ENCODE measurements at regions not wholly inside any gene's neighbourhood (a gene's known extent, or its start where the extent isn't known, plus 50 kb on each side); places are given as distances from the start of the nearest gene placed in this dataset.

DNA sequence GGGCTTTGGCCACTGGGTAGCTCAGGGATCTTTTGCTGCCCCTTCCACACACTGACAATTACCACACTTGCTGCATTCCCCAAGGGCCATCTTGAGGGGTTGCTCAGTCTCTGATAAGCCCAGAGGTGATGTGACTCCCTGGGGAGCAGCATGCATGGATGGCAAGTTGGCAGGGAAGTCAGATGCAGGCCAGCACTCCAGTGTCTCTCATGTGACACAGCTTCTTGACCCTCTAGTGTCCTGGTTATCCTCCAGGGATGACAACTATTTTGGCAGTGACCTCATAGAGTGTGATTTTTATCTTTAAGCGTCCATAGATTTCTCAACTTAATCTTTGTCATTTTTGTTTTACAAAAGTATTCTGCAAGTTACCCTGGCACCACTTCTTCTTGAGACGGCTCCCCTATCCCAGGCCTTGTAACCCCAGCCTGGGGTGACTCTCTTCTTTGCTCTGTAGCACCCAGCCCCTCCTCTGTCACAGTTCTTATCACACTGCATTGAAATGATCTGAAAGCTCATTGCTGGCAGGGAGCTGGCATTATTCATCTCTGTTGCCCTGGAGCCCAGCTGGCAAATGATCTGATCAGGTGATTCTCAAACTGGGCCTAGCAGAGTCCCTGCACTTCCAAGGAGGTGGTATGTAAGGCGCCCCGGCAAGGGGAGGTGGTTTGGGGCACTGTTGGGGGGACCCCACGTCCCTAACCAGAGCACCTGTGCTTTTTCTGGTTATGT is 72.6 kb downstream of the TENT5C start:
- DNase-seq: no peak

DNA sequence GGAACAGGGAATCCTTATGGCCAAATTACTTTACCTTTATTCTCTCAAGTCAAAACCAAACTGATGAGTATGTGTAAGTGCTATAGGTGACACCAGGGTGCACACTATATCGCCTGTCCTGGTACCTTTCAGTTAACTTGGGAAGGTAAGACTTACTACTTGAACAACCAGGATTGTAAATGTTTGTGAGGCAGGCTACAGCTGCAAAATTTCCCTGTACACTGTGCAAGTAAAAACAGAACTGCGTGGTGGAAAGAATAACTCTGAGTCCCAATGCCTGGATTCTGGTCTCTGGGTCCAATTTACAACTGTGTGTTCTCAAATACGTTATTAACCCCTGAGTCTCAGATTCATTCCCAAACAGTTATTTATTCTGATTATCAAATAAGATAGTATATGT is 73.5 kb downstream of the TENT5C start:
- DNase-seq: no peak

DNA sequence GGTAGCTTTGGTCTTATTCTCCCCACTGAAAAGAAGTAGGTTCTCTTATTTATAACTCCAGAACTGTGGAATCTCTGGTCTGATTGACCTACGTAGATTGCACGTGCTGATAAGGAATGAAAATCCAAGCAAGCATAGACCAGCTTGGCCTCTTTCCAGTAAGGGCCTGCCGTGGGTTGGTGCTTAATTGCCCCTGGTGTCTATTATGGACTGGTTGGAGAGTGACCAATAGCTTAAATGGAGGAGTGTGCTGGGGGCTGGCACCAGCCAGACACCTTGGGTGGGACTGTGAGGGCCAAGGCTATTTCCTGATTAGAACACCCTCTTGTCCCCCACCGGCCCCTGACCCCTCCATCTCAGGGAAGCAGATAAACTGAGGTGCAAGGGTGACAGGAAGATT is 74.0 kb downstream of the TENT5C start:
- no peak for DNase-seq

DNA sequence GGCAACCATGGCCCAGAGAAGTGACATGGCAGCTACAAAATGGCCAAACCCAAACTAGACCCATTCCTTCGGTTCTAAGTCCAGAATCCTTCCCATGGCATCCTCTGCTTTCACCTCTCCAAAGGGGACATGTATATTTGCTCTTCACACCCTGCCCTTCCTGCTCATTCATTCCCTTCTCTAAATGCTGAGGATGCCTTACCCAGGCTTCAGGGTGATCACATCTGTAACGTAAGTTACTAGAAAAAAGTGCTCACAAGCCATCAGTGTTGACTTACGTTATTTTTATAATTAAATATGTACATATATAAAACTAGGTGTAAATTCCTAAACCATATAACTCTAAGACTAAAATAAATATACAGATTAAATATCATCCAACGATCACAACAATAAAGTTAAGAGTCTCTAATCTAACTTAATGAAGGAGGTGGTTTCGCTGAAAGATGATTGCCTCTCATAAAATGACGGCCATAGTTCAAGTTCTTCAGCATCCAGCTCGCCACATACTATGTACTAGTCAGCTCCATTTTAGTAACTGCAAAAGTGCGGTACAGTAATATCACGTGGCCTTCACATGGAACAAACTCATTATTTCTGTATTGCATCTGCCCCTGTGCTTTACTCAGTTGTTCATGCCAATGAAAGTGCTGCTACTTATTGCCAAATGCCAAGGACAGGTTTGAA is 74.6 kb downstream of the TENT5C start:
- no peak for DNase-seq

DNA sequence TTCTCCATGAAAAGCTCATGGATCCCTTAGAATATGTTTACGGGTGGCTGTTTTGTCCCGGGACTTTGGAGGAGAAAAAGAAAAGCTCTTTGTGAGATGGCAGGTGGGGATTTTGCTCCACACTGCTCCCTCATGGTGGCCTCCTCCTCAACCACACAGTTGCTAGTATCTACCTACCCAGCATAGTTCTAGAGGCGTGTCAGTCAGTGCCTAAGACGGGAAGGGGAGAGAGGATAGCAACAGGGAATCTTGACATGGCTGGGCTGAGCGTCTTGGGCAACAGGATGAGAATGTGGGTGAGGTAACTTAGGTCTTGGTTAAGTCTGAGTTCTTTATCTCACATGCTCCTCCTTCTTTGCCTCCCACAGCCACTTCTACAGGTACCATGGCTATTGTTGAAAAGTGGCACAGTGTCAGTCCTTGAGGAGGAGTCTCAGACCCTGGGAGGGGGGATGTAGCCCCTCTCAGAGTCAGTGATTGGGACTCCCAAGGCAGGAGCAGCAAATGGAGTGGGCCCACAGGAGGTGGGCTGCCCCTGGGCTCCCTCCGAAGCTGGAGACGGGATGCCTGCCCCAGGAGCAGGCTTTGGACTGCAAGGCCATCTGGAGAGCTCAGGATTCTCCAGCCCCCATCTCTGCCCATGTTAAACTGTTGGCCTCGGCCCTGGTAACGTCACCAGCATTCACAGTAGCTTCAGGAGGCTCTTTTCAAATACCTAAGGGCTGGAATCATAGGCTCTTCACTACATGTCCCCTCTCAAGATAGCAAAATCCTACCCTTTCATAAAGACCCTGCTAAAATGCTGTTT is 75.4 kb downstream of the TENT5C start:
- DNase-seq: no peak

DNA sequence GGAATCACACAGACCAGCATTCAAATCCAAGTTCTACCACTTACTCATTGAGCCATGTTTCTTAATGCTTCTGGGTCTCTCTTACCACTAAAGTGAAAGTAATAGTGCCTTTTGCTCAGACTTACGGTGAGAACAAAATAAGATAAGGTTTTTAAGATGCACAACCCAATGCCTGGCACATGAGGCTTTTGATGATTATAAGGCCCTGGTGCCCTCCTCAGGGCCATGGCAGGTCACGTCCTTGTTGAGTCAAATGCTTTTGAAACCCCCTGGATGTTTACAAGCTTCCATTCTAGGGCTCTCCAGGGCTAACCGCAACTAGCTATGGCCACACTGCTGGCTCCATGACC is 76.0 kb downstream of the TENT5C start:
- DNase-seq: no peak

DNA sequence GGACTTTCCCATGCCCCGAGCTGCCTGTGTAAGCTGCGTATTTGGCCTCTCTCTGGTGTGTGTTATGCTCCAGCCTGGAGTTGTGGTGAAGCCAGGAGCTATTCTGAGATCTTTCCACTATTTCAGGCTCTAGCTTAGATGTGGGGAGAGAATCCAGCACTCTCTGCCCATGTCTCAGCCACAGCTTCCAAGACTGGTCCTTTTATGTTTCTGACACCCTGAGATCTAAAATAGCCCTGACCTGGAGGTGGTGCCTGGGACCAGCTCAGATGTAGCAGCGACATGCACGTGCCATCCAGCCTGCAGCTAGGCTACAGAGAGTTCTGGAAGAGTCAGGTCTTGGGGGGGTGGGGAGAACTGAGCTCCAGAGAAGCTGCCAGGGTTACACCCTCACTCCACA is 76.5 kb downstream of the TENT5C start:
- no peak for DNase-seq

DNA sequence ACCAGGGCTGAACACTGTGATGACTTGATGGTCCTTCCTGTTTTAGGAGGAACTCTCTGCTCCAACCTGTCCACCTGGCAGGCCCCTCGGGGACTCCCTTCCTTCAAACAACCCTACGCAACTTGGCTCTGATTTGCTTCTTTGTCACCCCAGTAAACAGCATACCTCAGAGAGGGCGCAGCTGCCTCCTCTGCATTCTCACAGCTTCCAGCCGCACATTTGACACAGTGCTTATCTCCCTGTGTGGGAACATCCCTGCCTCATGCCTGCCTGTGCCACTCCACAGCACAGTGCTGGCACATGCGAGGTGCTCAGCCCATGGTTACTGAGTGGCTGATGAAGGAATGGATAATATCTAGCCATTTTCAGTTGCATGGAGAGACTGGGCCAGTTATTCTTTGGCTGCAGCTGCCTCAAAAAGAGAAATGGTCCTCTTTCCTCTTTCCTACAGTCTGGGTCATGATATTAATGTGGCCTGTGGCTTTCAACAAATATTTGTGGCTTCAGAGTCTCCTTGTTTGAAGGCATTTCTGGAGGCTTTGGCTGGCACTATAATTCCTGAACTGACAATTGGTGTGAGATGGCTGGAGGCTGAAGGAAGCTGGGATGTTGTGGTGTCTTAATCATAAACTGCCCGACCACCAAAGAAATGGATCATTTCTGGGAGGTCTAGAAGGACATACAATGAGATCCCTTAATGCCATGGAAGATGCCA is 77.9 kb downstream of the TENT5C start:
- no peak for DNase-seq

DNA sequence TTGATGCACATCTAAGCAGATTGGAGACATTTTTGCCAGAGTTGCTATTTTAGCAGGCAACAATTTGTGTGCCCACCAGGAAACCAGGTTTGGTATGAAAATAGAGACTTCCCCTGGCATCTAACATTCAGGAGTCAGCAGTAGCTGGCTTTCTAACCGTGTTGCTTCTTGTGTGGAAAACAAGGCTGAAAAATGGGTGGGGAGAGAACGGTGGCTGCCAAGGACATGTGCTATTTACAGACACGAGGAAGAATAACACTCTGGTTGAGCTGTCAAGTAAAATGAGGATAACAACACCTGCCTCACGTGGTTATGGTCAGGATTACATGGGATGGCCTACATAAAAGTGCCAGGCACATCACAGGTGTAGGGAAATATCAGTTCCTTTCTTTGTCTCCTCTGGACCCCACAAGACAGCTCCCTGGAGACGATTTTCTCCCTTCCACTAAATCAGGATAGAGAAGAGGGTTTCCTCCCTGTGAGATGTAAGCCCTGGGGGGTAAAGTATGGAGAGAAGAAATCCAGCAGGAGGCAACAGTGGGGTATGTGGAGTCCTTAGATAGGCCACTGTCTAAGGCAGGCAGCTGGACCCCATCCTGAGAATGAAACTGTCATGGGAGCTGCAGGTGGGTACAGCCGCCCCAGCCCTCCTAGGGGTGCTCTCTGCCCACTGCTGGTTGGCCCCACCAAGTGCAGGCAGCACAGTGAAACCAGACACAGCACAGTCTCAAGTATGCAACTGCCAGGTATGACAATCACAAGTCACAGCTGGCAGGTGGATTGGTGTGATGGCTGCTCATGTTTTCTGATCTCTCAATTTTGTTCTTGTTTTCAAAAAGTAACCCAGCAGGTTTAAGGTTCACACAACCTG is 80.3 kb downstream of the TENT5C start:
- no peak for DNase-seq

DNA sequence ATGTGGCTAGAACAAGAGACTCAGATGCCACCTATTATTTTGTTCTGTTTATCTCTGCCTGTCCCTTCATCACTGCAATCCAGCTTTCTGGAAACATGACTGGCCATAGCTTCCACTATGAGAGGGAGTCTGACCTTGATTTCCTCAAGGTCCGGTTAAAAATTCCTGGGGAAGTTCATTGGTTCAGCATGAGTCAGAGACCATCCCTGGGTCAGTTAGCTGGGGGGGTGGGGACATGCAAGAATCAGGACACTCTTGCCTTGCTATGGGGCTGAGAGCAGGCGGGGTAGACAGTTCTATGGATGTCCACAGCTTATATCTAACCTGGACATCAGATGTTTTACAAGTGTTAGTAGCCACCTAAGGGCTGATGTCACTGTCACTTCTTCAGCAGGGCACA is 81.1 kb downstream of the TENT5C start:
- no peak for DNase-seq

DNA sequence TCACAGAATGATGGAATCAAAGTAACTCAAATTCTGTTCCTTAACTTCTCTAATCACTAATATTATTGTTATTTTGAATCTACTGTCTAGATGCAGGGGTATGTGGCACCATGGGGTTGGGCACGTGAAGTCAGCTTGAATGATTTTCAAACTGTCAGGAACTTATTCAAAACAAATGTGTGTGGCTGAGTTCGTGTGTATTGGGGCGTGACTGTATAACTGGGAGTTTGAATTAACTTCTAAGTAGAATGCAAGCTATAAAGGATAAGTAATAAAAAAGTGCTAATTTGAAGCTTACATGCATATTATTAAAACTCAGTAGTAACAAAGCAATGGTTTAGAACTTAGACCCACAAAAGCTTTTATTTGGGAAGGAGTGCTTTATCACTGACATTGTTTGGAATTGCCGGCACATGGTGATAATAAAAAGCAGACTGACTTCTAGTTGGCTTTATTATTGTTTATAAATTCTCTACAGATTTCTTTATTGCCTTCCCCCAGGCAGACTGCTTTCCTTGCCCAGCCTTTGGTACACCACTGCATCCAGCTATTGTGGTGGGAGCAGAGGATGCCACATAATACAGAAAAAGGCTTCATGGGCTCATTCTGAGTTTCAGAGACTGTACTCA is 84.3 kb downstream of the TENT5C start:
- DNase-seq: no peak

DNA sequence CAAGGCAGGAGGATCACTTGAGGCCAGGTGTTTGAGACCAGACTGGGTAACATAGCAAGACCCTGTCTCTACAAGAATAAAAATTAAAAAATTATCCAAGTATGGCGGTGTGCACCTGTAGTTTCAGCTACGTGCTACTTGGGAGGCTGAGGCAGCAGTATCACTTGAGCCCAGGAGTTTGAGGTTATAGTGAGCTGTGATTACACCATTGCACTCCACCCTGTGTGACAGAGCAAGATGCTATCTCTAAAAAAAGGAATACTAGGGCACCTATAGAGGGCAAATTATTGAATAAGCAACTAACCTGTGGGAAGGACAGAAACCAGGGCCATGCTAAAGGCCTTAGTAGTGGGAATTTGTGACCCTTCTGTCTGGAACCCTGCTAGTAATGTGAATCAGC is 86.1 kb downstream of the TENT5C start:
- no peak for DNase-seq

DNA sequence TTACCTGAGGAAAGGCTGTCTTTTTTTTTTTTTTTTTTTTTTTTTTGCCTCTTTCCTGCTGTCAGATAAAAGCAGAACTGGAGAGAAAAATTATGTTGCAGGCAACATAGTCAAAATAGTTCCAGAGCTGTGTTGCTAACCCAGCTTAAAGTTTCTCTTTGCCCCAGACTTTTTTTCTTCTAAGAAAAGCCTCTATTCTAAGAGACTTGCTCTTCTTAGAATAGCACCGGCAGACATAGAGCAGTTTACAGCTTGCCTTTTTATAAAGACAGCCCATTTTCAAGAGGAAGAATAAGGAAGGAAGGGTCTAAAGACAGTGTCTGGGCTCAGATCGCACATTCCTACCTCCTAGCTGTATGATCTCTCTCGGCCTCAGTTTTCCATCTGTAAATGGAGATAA is 88.7 kb downstream of the TENT5C start:
- no peak for DNase-seq

DNA sequence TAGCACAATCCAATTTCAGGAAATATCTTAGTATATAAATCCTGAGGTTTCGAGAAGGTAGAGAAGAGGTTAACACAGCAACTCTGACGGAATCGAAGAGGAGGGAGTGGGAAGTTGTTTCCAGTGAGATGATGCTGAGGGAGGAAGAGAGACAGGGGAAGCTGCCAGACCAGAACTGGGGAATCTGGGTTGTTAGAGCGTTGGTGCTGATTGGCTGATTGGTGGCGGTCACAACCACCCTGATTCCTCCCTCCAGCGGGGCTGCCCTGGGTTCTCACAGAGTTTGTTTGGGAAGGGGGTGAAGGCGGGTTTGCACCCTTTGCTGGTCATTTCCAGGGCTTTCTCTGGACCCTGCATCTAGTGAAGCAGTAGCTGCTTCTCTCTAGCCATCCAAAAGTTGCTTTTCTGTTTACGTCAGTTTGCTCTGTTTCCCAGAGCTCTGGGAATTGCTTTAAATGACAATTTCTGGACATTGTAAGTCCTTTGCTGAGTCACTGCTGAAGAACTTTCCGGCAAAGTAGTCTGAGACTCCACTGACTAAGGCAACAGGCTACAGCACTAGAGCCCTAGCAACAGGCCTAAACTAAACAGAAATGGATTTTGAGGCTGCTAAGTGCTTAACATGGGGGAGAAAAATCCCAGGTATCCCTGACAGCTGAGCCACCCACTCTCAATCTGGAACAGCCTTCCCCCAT is 90.1 kb downstream of the TENT5C start:
- DNase-seq: no peak

DNA sequence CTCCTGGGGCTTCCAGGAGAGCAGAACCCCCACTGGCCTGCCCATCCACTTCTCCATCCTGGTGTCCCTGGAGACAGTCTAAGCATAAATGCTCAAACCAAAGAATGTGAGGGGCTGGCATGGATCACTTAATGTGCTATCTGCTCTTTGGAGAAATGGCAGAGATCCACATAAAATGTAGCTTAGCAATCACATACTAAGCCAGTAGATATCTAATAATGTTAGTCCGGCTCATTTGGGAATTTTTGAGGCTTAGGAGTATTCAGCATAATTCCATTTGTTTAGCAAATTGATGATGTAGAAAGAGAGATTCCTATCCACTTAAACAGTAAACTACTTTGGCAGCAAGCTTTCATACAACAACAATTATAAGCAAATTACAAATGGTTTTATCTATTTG is 90.7 kb downstream of the TENT5C start:
- no peak for DNase-seq

DNA sequence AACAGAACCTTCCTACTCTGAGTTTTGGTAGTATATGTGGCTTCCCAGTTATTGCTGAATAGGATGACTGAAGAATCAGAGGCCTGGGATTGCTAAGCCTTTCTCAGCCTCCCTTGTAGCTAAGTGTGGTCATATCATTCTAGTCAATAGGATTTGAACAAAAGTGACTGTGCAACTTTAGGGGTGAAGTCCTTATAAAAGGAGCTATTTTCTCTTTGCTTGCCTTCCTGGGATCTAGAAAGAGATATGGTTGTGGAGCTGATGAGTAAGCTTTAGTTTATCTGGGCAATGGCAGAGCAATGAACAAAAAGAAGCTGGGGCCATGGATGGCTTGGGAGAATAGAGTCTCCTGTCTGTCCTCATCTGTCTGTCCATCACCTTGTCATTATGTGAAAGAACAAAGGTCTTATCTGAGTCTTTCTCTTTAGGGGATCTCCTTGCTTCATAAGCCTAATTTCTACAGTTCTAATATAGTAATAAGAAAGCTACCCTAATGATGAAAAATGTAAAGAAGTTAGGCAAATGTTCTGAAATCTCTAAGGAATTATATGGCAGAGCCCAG is 91.5 kb downstream of the TENT5C start:
- no peak for DNase-seq

DNA sequence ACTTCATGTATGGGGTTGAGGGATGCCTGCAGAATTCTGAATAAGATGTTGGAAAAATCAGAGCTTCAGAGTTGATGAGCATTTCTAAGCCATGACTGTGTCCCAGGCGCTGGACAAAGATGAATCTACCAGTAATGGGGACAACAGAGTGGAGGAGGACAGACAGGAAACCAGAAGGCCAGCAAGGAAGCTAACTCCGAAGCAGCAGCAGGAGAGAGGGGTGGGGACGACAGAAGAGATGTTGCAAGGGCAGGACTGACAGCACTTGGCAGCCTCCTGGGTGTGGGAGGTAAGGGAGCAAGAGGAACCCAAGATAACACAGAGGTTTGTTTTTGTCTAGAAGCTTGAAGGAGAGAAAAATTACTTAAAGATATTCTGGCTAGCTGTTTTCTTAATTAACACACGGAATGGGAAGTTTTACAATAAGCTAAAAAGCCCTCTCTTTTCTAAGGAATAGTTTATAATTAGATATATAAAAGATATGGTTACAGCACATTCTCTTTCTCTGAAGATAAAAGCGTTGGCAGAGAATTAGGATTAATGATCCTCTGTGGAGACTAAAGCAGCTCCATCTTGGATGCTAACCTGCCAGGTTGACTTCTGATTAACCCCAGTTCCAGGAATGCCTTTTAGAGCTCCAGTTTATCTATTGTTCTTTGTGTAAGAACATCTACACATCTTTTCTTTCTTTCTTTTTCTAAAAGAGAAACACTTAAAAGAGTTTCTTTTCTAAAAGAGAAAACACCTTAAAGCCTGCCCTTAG is 92.7 kb downstream of the TENT5C start:
- no peak for DNase-seq

DNA sequence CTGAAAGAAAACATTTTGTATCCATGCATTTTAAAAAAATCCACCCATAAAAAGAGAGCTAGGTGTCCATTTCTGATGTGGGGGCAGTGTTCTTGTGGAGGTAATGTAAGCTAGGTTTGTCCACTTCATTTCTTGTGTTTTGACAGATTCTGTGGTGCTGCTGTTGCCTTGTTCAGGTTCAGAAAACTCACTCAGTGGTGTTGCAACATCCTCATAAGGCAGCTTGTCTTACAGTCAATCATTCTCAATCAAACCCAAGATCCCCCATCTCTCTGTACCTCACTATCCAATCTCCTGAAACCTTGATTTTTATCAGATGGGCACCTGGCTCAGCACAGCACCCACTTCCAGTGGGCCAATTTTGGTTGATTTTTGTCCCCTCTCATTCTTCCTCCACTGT is 94.1 kb downstream of the TENT5C start:
- no peak for DNase-seq

DNA sequence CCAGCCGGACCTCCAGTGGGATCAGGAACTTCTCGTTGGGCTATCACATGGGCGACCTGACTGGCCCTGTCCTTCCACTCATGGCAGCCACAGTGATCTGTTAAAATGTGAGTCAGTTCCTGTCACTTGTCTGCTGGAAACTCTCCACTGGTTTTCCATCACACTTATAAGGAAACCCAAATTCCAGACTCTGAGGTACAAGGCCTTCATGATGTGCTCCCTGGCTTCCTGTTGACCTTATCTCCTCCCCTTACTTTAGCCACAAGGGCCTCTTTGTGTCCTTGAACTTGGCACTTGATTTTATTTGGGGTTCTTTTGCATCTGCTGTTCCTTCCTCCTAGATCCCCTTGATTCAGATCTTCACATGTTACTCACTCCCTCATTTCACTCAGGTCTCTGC is 96.8 kb downstream of the TENT5C start:
- DNase-seq: no peak

DNA sequence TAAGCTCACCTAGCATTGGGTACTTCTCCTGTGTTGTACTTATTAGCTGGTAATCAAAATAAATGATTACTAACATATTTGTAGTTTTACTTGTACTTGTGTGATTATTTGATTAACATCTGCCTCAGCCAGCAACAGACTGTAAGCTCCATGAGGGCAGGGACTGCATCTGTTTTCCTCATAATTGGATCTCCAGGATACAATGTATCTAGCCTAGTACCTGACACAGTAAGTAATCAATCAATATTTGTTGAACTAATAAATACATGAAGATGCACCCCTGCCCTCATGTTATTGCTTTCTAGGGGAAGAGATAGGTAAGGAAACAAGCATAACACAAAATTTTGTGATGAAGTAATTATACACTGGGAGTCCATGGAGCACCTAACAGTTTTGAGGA is 101.5 kb downstream of the TENT5C start:
- DNase-seq: no peak

Data from stimulated activated naive CD4-positive, alpha-beta T cell (primary cell).